MM.1S (cell line): ENCODE measurements at regions not wholly inside any gene's neighbourhood (a gene's known extent, or its start where the extent isn't known, plus 50 kb on each side); places are given as distances from the start of the nearest gene placed in this dataset.

Experiments used
- DNase-seq: peaks from one replicate; pipeline ENCODE4 v3.0.0-alpha.2; 2015
- H2AFZ ChIP-seq: fragments of 300-600 bp; sonication (generic); 2 replicates; pipeline ENCODE4 v1.6.0; 2016; ENCODE audit warnings: antibody characterized with exemption, low read length
- H3F3A ChIP-seq: fragments of 300-600 bp; sonication (generic); 2 replicates; pipeline ENCODE4 v1.6.1; 2016; ENCODE audit warnings: mild to moderate bottlenecking, antibody characterized with exemption, low read length, moderate library complexity, mixed read lengths; ENCODE audit not compliant: insufficient read depth
- H3K27ac ChIP-seq: fragments of 300-600 bp; sonication (generic); 2 replicates; pipeline ENCODE4 v1.5.1; 2016; ENCODE audit warnings: mild to moderate bottlenecking, low read length
- H3K27me3 ChIP-seq: fragments of 300-600 bp; sonication (generic); replicated peaks from 2 replicates; pipeline ENCODE4 v1.6.0; 2016; ENCODE audit warnings: low read length; ENCODE audit not compliant: insufficient read depth
- H3K36me3 ChIP-seq: fragments of 300-600 bp; sonication (generic); replicated peaks from 2 replicates; pipeline ENCODE4 v1.6.1; 2016; ENCODE audit warnings: mild to moderate bottlenecking, low read length, mixed read lengths; ENCODE audit not compliant: insufficient read depth
- H3K4me1 ChIP-seq: fragments of 300-600 bp; sonication (generic); 2 replicates; pipeline ENCODE4 v1.6.1; 2016; ENCODE audit warnings: low read length, mixed read lengths
- H3K4me2 ChIP-seq: fragments of 300-600 bp; sonication (generic); 2 replicates; pipeline ENCODE4 v1.6.0; 2016; ENCODE audit warnings: low read depth, low read length
- H3K4me3 ChIP-seq: fragments of 300-600 bp; sonication (generic); 2 replicates; pipeline ENCODE4 v1.5.1; 2016; ENCODE audit warnings: low read length, mixed read lengths
- H3K79me2 ChIP-seq: fragments of 300-600 bp; sonication (generic); 2 replicates; pipeline ENCODE4 v1.6.1; 2016; ENCODE audit warnings: mixed run types, low read length, mixed read lengths
- H3K9ac ChIP-seq: fragments of 300-600 bp; sonication (generic); 2 replicates; pipeline ENCODE4 v1.6.1; 2016; ENCODE audit warnings: low read length, mixed read lengths
- H3K9me2 ChIP-seq: fragments of 300-600 bp; sonication (generic); replicated peaks from 2 replicates; pipeline ENCODE4 v1.6.1; 2016; ENCODE audit warnings: mild to moderate bottlenecking, low read length, mixed read lengths; ENCODE audit not compliant: insufficient read depth
- H3K9me3 ChIP-seq: fragments of 300-600 bp; sonication (generic); replicated peaks from 2 replicates; pipeline ENCODE4 v1.6.1; 2016; ENCODE audit warnings: mild to moderate bottlenecking, low read length, mixed read lengths; ENCODE audit not compliant: insufficient read depth
- H4K20me1 ChIP-seq: fragments of 300-600 bp; sonication (generic); 2 replicates; pipeline ENCODE4 v1.6.1; 2016; ENCODE audit warnings: mild to moderate bottlenecking, low read length, moderate library complexity, mixed read lengths; ENCODE audit not compliant: insufficient read depth
- CTCF ChIP-seq: fragments of 300-600 bp; sonication (generic); IDR thresholded peaks from 2 replicates; pipeline ENCODE4 v1.5.1; 2016; ENCODE audit warnings: antibody characterized with exemption, low read length, mixed read lengths
- EZH2 ChIP-seq: fragments of 300-600 bp; sonication (generic); optimal IDR thresholded peaks from 2 replicates; pipeline ENCODE3; 2017; ENCODE audit warnings: low read depth, mild to moderate bottlenecking, antibody characterized with exemption, low read length, mixed read lengths
- EZH2phosphoT487 ChIP-seq: fragments of 300-600 bp; sonication (generic); IDR thresholded peaks from 2 replicates; pipeline ENCODE4 v1.6.1; 2018; ENCODE audit warnings: antibody characterized with exemption, low read length

DNA sequence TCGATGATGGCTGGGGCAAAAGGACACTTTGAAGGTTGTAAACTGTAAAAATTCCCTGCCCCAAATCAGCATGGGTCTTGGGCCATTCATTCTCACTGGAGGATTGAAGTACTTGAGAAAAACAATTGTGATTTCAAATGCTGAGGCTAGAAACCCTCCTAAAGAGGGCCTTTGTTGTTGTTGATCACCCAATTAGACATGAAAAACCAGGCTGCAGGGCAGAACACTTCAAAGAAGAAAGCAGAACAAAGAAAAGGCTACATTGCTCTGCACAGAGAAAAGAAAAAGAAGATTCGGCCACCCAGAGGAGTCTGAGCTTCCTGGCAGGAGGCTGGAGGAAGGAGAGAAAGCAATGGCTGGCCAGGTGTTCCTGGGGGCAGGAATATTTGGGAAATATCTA is 143.1 kb downstream of the NPY start:
- no peaks in the 10 kb centered on the region for H3K9me2 ChIP-seq
- no peak overlapping the region for H2AFZ ChIP-seq
- H3K4me1 ChIP-seq, result no peaks in the 10 kb centered on the region
- DNase-seq, result no peak
- no peak overlapping the region for H3K4me3 ChIP-seq
- no peak overlapping the region for H3K9ac ChIP-seq
- no peaks in the 10 kb centered on the region for H3K79me2 ChIP-seq
- H3K27ac ChIP-seq, result no peak overlapping the region
- H3K4me2 ChIP-seq, result no peak overlapping the region
- no peaks in the 10 kb centered on the region for H3K27me3 ChIP-seq
- H3K9me3 ChIP-seq, result no peaks in the 10 kb centered on the region
- no peaks in the 10 kb centered on the region for H3F3A ChIP-seq
- TF ChIP-seq CTCF (no peak), EZH2 (no peak), EZH2phosphoT487 (no peak)
- no peaks in the 10 kb centered on the region for H3K36me3 ChIP-seq
- H4K20me1 ChIP-seq, result no peaks in the 10 kb centered on the region

GRCh38 chr7:24428676-24429075 is 144.6 kb upstream of the PALS2 start:
- no peak overlapping the region for H3K4me2 ChIP-seq
- H3K9me3 ChIP-seq, result no peaks in the 10 kb centered on the region
- no peak overlapping the region for H3K27ac ChIP-seq
- no peak overlapping the region for H2AFZ ChIP-seq
- no peak for DNase-seq
- H3K36me3 ChIP-seq, result no peaks in the 10 kb centered on the region
- H3K9ac ChIP-seq, result no peak overlapping the region
- TF ChIP-seq CTCF, result no peak
- TF ChIP-seq EZH2, result no peak
- TF ChIP-seq EZH2phosphoT487, result no peak
- no peaks in the 10 kb centered on the region for H3K79me2 ChIP-seq
- no peaks in the 10 kb centered on the region for H3K4me1 ChIP-seq
- H4K20me1 ChIP-seq, result no peaks in the 10 kb centered on the region
- H3K27me3 ChIP-seq, result no peaks in the 10 kb centered on the region
- no peak overlapping the region for H3K4me3 ChIP-seq
- H3F3A ChIP-seq, result no peaks in the 10 kb centered on the region
- no peaks in the 10 kb centered on the region for H3K9me2 ChIP-seq

GRCh38 chr7:24432677-24433076 is 140.6 kb upstream of the PALS2 start:
- Histone ChIP-seq H3K4me3 (no peak overlapping the region), H3K9me2 (no peaks in the 10 kb centered on the region), H3K27ac (no peak overlapping the region), H3K79me2 (no peaks in the 10 kb centered on the region), H3K4me1 (no peaks in the 10 kb centered on the region), H3K9ac (no peak overlapping the region), H3F3A (no peaks in the 10 kb centered on the region), H3K27me3 (no peaks in the 10 kb centered on the region), H3K4me2 (no peak overlapping the region), H3K36me3 (no peaks in the 10 kb centered on the region), H3K9me3 (no peaks in the 10 kb centered on the region), H4K20me1 (no peaks in the 10 kb centered on the region), H2AFZ (no peak overlapping the region)
- no peak for DNase-seq
- TF ChIP-seq EZH2phosphoT487 (no peak), EZH2 (no peak), CTCF (no peak)

DNA sequence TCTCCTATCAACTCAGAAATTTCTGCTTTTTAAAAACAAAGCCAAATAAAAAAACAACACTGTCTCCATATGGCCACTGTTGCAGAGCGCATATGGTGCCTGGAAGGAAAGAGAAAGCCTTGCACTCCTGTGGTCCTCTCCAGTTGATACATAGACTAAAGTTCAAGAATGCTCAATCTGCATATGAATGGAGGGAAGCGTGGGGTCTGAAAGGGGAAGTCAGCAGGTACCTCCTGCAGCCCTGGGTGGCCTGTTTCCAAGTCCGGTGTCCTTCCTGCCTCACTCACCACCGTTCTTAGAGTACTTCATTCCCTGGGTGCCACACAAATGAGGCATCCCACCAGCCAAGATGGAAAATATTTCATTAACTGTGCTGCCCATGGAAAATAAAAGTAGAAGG is 138.3 kb upstream of the PALS2 start:
- H2AFZ ChIP-seq, result no peak overlapping the region
- DNase-seq, result no peak
- H3K9me2 ChIP-seq, result no peaks in the 10 kb centered on the region
- no peak overlapping the region for H3K4me2 ChIP-seq
- H3K9me3 ChIP-seq, result no peaks in the 10 kb centered on the region
- no peaks in the 10 kb centered on the region for H3F3A ChIP-seq
- no peak overlapping the region for H3K9ac ChIP-seq
- no peaks in the 10 kb centered on the region for H3K36me3 ChIP-seq
- H3K79me2 ChIP-seq, result no peaks in the 10 kb centered on the region
- no peaks in the 10 kb centered on the region for H3K4me1 ChIP-seq
- H3K27me3 ChIP-seq, result no peaks in the 10 kb centered on the region
- no peaks in the 10 kb centered on the region for H4K20me1 ChIP-seq
- H3K27ac ChIP-seq, result no peak overlapping the region
- H3K4me3 ChIP-seq, result no peak overlapping the region
- TF ChIP-seq EZH2phosphoT487 (no peak), EZH2 (no peak), CTCF (no peak)
